ENCODE measurements at regions not wholly inside any gene's neighbourhood (a gene's known extent, or its start where the extent isn't known, plus 50 kb on each side); places are given as distances from the start of the nearest gene placed in this dataset.

GRCh38 chr1:214199585-214199984, 81.4 kb upstream of the SMYD2 start:
- ATAC-seq = no peak
- TF ChIP-seq STAT1 (IDR thresholded peaks at IDR 0.05; ENCODE audit: unreplicated experiment) (no peak), CREB1 (CRISPR knock-in tag; IDR thresholded peaks at IDR 0.05; ENCODE audit: low read depth) (no peak), NANOG (IDR thresholded peaks at IDR 0.05; ENCODE audit: borderline replicate concordance) (no peak)
- Histone ChIP-seq H3K4me2 (no peak overlapping the region), H3K4me1 (ENCODE audit: insufficient read depth) (no peaks in the 10 kb centered on the region), H3K79me2 (replicated peaks; ENCODE audit: insufficient read depth) (no peaks in the 10 kb centered on the region), H4K20me1 (replicated peaks; ENCODE audit: insufficient read depth) (no peaks in the 10 kb centered on the region), H3K27ac (ENCODE audit: low read depth) (no peak overlapping the region), H3K9me2 (ENCODE audit: insufficient read depth) (0 out of 2 replicates have a peak, but pooled peaks cover 4% of the 10 kb centered on the region), H3K36me3 (ENCODE audit: insufficient read depth) (no peaks in the 10 kb centered on the region), H3K27me3 (ENCODE audit: insufficient read depth) (no peaks in the 10 kb centered on the region), H3K4me3 (no peak overlapping the region), H2AFZ (no peak overlapping the region), H3F3A (replicated peaks; ENCODE audit: low read depth) (no peaks in the 10 kb centered on the region)
- H3K27ac Mint-ChIP-seq = no peak overlapping the region
- H3K9me3 Mint-ChIP-seq = no peaks in the 10 kb centered on the region
- DNase-seq (ENCODE audit: low spot score) = no peak
- no peaks in the 10 kb centered on the region for H3K36me3 Mint-ChIP-seq (ENCODE audit: low read depth)
- H3K27me3 Mint-ChIP-seq (ENCODE audit: insufficient read depth, low read depth, poor library complexity) = peaks cover 2% of the 10 kb centered on the region
- H3K4me1 Mint-ChIP-seq = peaks cover 2% of the 10 kb centered on the region; the same call in 2 of the 3 replicates
- no peak overlapping the region for H3K4me3 Mint-ChIP-seq

- Mint-ChIP-seq H3K9me3 (no peaks in the 10 kb centered on the region), H3K27me3 (ENCODE audit: insufficient read depth, low read depth, poor library complexity) (peaks cover 2% of the 10 kb centered on the region), H3K36me3 (ENCODE audit: low read depth) (no peaks in the 10 kb centered on the region), H3K27ac (no peak overlapping the region), H3K4me1 (peaks cover 14% of the 10 kb centered on the region; the same call in 2 of the 3 replicates), H3K4me3 (no peak overlapping the region)
- H3K4me1 ChIP-seq (ENCODE audit: insufficient read depth) = 0 out of 2 replicates have a peak, but pooled peaks cover 2% of the 10 kb centered on the region
- 0 out of 2 replicates have a peak, but pooled peaks cover 4% of the 10 kb centered on the region for H3K9me2 ChIP-seq (ENCODE audit: insufficient read depth)
- no peaks in the 10 kb centered on the region for H3F3A ChIP-seq (replicated peaks; ENCODE audit: low read depth)
- H3K27me3 ChIP-seq (ENCODE audit: insufficient read depth) = no peaks in the 10 kb centered on the region
- no peaks in the 10 kb centered on the region for H3K36me3 ChIP-seq (ENCODE audit: insufficient read depth)
- H2AFZ ChIP-seq = no peak overlapping the region; the same call in 1 of the 2 replicates
- no peaks in the 10 kb centered on the region for H4K20me1 ChIP-seq (replicated peaks; ENCODE audit: insufficient read depth)
- no peaks in the 10 kb centered on the region for H3K79me2 ChIP-seq (replicated peaks; ENCODE audit: insufficient read depth)
- ATAC-seq (no peak), DNase-seq (ENCODE audit: low spot score) (no peak)
- H3K4me2 ChIP-seq = no peak overlapping the region
- no peak overlapping the region for H3K27ac ChIP-seq (ENCODE audit: low read depth)
- H3K4me3 ChIP-seq = no peak overlapping the region
- TF ChIP-seq NANOG (IDR thresholded peaks at IDR 0.05; ENCODE audit: borderline replicate concordance) = no peak
- TF ChIP-seq ZNF114 (CRISPR knock-in tag; IDR thresholded peaks at IDR 0.05) = no peak
- TF ChIP-seq EZH2phosphoT487 (IDR thresholded peaks at IDR 0.05; ENCODE audit: unreplicated experiment) = no peak
- no peak for TF ChIP-seq JUNB (IDR thresholded peaks at IDR 0.05; ENCODE audit: unreplicated experiment)
- TF ChIP-seq, protein P1, sequence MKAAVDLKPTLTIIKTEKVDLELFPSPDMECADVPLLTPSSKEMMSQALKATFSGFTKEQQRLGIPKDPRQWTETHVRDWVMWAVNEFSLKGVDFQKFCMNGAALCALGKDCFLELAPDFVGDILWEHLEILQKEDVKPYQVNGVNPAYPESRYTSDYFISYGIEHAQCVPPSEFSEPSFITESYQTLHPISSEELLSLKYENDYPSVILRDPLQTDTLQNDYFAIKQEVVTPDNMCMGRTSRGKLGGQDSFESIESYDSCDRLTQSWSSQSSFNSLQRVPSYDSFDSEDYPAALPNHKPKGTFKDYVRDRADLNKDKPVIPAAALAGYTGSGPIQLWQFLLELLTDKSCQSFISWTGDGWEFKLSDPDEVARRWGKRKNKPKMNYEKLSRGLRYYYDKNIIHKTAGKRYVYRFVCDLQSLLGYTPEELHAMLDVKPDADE (IDR thresholded peaks at IDR 0.05) = no peak
- no peak for TF ChIP-seq POLR2AphosphoS5 (IDR thresholded peaks at IDR 0.05; ENCODE audit: low read depth)
- TF ChIP-seq CTCF (conservative IDR thresholded peaks at IDR 0.05; ENCODE audit: low read depth in 2 of 2) = no peak
- no peak for TF ChIP-seq ZNF331 (CRISPR knock-in tag; IDR thresholded peaks at IDR 0.05; ENCODE audit: low read depth)
- TF ChIP-seq REST (IDR thresholded peaks at IDR 0.05; ENCODE audit: unreplicated experiment) = no peak
- no peak for TF ChIP-seq EZH2 (IDR thresholded peaks at IDR 0.05; ENCODE audit: low read depth, unreplicated experiment)
- no peak for TF ChIP-seq CREB1 (CRISPR knock-in tag; IDR thresholded peaks at IDR 0.05; ENCODE audit: low read depth)
These were observed 78.0 kb upstream of the SMYD2 start for GRCh38 chr1:214202992-214203391.

All from GM23338 (cell line).